ENCODE measurements at regions not wholly inside any gene's neighbourhood (a gene's known extent, or its start where the extent isn't known, plus 50 kb on each side); places are given as distances from the start of the nearest gene placed in this dataset.
"Not testable (repeated sequence)": the region's sequence is repeated elsewhere in the genome, so short reads cannot be mapped to it uniquely, and the experiment has no call there.

- WGBS, 3 donors, result 9 to 23% (median 12%) methylated on average over 2 of the region's 2 CpGs
- no peak overlapping the region for H3K27ac ChIP-seq (ENCODE audit: low read depth, low read length)
These were observed 1246.5 kb downstream of the UQCRFS1 start for GRCh38 chr19:27966390-27966816.

GRCh38 chr19:27964185-27964584, 1248.8 kb downstream of the UQCRFS1 start:
- H3K27ac ChIP-seq (ENCODE audit: low read depth, low read length), result no peak overlapping the region

- 31 to 70% (median 35%) methylated on average over 3 of the region's 3 CpGs for WGBS, 3 donors
- no peak overlapping the region for H3K27ac ChIP-seq (ENCODE audit: low read depth, low read length)
These were observed 1250.7 kb downstream of the UQCRFS1 start for GRCh38 chr19:27962264-27962663.

- H3K27ac ChIP-seq (ENCODE audit: low read depth, low read length), result no peak overlapping the region
- WGBS, 3 donors, result 45 to 53% (median 46%) methylated on average over 9 of the region's 9 CpGs
These were observed 1257.2 kb downstream of the UQCRFS1 start for GRCh38 chr19:27955485-27956480.

GRCh38 chr19:27942607-27943006, 1270.3 kb downstream of the UQCRFS1 start:
- WGBS, 3 donors, result 60 to 67% (median 66%) methylated on average over 3 to 4 of the region's 4 CpGs
- H3K27ac ChIP-seq (ENCODE audit: low read depth, low read length), result not testable (repeated sequence)

- 56 to 71% (median 65%) methylated on average over 1 of the region's 1 CpG for WGBS, 3 donors
- no peak overlapping the region for H3K27ac ChIP-seq (ENCODE audit: low read depth, low read length)
These were observed 1276.8 kb downstream of the UQCRFS1 start for GRCh38 chr19:27936139-27936538.

GRCh38 chr19:27935669-27936068, 1277.3 kb downstream of the UQCRFS1 start:
- H3K27ac ChIP-seq (ENCODE audit: low read depth, low read length), result no peak overlapping the region

GRCh38 chr19:27929399-27929798, 1283.6 kb downstream of the UQCRFS1 start:
- H3K27ac ChIP-seq (ENCODE audit: low read depth, low read length), result no peak overlapping the region
- WGBS, 3 donors, result 46 to 76% (median 70%) methylated on average over 3 of the region's 3 CpGs

GRCh38 chr19:27925202-27925601, 1287.7 kb downstream of the UQCRFS1 start:
- no peak overlapping the region for H3K27ac ChIP-seq (ENCODE audit: low read depth, low read length)
- WGBS, 3 donors, result 48 to 84% (median 69%) methylated on average over 2 of the region's 2 CpGs

- WGBS, 3 donors, result 40 to 55% (median 44%) methylated on average over 3 of the region's 3 CpGs
- H3K27ac ChIP-seq (ENCODE audit: low read depth, low read length), result no peak overlapping the region
These were observed 1290.0 kb downstream of the UQCRFS1 start for GRCh38 chr19:27922970-27923369.

- WGBS, 3 donors, result 61 to 70% (median 68%) methylated on average over 3 of the region's 3 CpGs
- H3K27ac ChIP-seq (ENCODE audit: low read depth, low read length), result no peak overlapping the region
These were observed 1292.2 kb downstream of the UQCRFS1 start for GRCh38 chr19:27920774-27921173.

- 48 to 68% (median 58%) methylated on average over 3 of the region's 3 CpGs for WGBS, 3 donors
- H3K27ac ChIP-seq (ENCODE audit: low read depth, low read length), result no peak overlapping the region
These were observed 1294.1 kb downstream of the UQCRFS1 start for GRCh38 chr19:27918818-27919217.

- H3K27ac ChIP-seq (ENCODE audit: low read depth, low read length), result no peak overlapping the region
- 80 to 90% (median 90%) methylated on average over 19 of the region's 19 CpGs for WGBS, 3 donors
These were observed 1301.6 kb downstream of the UQCRFS1 start for GRCh38 chr19:27911122-27911898.

GRCh38 chr19:27909861-27910260, 1303.1 kb downstream of the UQCRFS1 start:
- WGBS, 3 donors, result 85 to 95% (median 91%) methylated on average over 28 to 29 of the region's 29 CpGs
- H3K27ac ChIP-seq (ENCODE audit: low read depth, low read length), result no peak overlapping the region

GRCh38 chr19:27909185-27909840, 1303.6 kb downstream of the UQCRFS1 start:
- WGBS, 3 donors, result 81 to 86% (median 82%) methylated on average over 29 to 40 of the region's 40 CpGs
- H3K27ac ChIP-seq (ENCODE audit: low read depth, low read length), result no peak overlapping the region

- H3K27ac ChIP-seq (ENCODE audit: low read depth, low read length), result no peak overlapping the region
- 67 to 88% (median 83%) methylated on average over 4 of the region's 4 CpGs for WGBS, 3 donors
These were observed 1306.9 kb downstream of the UQCRFS1 start for GRCh38 chr19:27906081-27906480.

GRCh38 chr19:27905074-27905473, 1307.9 kb downstream of the UQCRFS1 start:
- H3K27ac ChIP-seq (ENCODE audit: low read depth, low read length), result no peak overlapping the region

- H3K27ac ChIP-seq (ENCODE audit: low read depth, low read length), result no peak overlapping the region
- 81 to 89% (median 86%) methylated on average over 3 of the region's 3 CpGs for WGBS, 3 donors
These were observed 1311.9 kb downstream of the UQCRFS1 start for GRCh38 chr19:27901078-27901477.

- 75 to 83% (median 80%) methylated on average over 1 of the region's 1 CpG for WGBS, 3 donors
- H3K27ac ChIP-seq (ENCODE audit: low read depth, low read length), result no peak overlapping the region
These were observed 1316.9 kb downstream of the UQCRFS1 start for GRCh38 chr19:27896091-27896490.
